Left renal pelvis (tissue), 4 donors: ENCODE measurements at regions not wholly inside any gene's neighbourhood (a gene's known extent, or its start where the extent isn't known, plus 50 kb on each side); places are given as distances from the start of the nearest gene placed in this dataset.

Experiments used
- DNase-seq, 4 donors: peaks; one replicate each; pipeline ENCODE4 v3.0.0-alpha.2; 2013; ENCODE audit warnings: low read depth in 4 of 4, low spot score in 3 of 4

- no peak for DNase-seq
Measured at GRCh38 chr12:58349161-58349560, 407.8 kb downstream of the ATP23 start.

- no peak for DNase-seq
Measured at GRCh38 chr12:58356794-58357193, 415.4 kb downstream of the ATP23 start.

GRCh38 chr12:58357511-58357910, 416.1 kb downstream of the ATP23 start:
- no peak for DNase-seq

DNA sequence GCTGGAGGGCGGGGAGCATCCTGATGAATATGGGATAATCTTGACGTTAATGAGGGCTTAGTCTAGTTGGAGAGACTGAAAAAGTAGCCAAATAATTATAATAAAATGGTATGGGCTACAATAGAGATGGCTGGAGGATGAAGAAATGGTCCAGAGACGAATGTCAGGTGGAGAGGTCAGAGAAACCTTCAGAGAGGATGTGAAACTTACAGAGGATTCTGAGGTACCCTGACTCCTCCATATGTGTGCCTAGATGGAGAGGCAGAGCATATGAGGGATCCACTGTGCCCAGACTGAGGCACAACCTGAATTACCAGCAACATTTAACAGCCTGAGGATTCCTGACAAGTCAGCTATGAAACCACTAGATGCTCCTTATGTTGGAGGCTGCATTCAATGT, 417.0 kb downstream of the ATP23 start:
- DNase-seq = no peak

DNA sequence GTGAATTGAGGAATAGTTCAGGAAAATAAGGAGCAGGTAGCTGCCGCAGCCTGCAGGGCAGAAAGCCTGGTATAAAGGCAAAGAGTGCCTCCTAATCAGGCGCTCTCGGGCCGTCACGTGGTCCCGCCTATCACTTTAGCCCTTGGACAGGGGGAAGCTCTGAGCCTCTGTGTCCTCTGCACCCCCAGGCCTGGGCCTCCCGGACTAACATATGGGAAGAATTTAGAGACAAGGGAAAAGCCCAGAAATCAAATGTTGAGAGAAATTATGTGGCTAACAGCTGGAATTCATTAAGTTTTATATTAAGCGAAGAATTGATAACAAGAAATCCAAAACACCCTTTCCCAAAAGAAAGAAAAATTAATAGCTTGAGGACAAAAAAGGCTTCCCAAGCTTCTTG, 417.7 kb downstream of the ATP23 start:
- peak in 2 of 4 donors; percentile 22 to 24 for DNase-seq

DNA sequence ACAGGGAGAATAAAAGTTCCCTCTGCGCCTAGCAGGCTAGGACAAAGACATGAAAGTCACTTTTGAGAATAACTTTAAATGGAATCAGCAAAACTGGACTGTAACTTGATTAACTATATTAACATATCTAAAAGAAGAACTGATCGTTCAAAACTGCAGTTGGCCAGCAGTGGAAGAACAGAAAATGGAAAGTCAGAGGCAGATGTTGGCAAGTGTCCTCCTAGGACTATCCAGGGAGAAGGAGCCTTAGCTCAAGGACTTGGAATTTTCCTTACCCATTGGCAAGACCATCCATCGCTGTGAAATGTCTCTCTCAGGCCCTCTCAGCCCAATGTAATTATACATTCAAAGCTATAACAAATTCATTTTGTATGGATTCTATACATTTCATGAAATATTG, 419.7 kb downstream of the ATP23 start:
- DNase-seq = no peak

- no peak for DNase-seq
Measured at GRCh38 chr12:58363971-58364370, 422.6 kb downstream of the ATP23 start.

DNA sequence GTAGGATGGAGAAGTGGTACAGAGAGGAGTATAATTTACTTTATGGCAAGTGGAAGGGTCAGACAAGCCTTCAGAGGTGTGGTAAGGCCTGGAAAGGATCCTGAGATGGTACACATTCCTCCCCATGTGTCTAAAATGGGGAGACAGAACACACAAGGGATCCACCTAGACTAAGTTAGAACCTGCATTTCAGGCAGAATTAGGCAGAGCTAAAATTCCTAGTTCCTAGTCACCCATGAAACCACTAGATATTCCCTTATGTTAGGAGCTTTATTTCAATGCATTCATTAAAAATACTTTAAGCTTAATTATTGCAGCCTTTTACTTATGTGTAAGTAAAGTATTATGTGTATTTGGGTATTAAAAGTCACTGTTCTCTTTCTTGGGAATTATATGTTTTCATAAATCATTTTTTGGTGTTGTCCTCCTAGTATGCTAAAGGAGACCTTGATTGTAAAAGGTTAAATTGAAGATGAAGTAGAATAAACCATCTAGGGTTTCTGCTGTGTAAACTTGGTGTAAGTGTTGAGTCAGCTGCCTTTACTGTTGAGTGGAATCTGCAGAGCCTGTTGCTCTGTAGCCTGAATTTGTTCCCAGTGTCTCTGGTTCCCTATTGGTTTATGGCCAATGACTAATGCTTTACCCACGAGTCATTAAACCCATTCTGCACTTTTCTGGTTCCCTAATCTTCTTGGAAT, 423.2 kb downstream of the ATP23 start:
- DNase-seq = no peak

DNA sequence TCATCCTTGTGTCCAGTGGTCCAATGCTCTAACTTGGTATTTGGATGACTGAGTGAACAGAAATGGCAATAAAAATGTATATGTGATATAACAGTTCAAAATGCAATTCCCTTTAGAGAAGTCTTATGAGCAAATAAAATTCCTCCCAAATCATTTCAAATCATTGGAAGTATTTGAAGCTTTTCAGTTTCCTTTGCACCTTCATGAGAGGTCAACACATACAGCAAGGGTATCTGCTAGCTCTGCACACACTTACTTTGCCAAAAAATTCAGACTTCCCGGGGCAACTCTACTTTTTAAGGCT, 423.7 kb downstream of the ATP23 start:
- no peak for DNase-seq

- DNase-seq = no peak
Measured at GRCh38 chr12:58367041-58367440, 425.7 kb downstream of the ATP23 start.

GRCh38 chr12:58368001-58368400, 426.6 kb downstream of the ATP23 start:
- DNase-seq = no peak

DNA sequence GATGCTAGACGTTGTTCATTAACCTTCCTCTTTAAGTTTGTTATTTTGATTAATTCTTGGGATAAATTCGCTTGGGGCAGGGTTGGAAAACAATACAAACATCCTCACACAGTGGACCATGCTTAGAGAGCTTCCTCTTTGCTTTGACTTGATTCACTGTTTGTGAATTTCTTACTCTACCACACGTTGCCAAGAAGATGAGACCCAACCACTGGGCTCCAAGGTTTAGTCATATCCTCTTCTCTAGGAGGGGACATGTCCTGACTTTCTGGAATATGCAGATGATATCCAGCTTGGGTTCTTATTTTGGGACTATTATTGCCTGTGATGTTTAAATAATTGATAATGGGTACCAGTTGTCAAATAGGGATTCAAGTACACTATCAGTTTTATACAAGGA, 428.2 kb downstream of the ATP23 start:
- DNase-seq = no peak

DNA sequence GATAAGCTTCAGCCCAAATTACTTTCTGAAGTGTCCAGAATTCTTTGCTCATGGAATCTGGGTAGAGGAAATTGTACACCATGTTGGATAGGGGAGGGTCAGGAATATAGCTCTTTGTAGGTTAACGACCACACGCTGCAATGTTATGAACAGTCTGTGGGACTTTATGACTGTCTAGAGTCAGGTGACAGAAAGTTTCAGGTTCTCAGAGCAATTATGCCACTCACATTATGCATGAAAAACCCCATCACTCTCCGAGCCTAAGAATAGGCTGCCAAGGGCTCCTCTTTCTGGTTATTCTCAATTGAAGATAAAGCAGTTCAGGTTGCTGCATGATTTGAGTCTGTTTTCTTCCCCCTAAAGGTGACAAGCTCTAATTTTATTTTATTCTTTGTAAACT, 430.9 kb downstream of the ATP23 start:
- DNase-seq = no peak

DNA sequence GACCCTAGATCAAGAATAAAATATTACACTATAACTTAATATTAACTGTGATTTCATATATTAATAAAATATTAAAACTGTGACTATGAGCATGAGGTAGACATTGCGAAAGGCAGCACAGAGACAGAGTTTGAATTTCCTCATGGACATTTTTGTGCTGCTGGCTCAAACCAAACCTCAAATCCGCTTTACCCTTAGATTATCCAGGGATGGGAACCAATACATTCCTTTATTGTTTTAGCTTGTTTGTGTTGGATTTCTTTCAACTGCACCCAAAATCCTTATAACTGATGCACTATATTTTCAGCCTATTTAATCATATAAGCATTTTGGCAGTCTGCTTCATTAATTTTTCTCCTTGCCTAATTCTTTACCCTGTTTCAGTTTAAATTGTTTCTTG, 436.7 kb downstream of the ATP23 start:
- no peak for DNase-seq

- DNase-seq = no peak
Measured at GRCh38 chr12:58381546-58381945, 440.2 kb downstream of the ATP23 start.

- DNase-seq = no peak
Measured at GRCh38 chr12:58384196-58384595, 442.8 kb downstream of the ATP23 start.

- DNase-seq = no peak
Measured at GRCh38 chr12:58386136-58386535, 444.8 kb downstream of the ATP23 start.

- DNase-seq = no peak
Measured at GRCh38 chr12:58387199-58387598, 445.8 kb downstream of the ATP23 start.

DNA sequence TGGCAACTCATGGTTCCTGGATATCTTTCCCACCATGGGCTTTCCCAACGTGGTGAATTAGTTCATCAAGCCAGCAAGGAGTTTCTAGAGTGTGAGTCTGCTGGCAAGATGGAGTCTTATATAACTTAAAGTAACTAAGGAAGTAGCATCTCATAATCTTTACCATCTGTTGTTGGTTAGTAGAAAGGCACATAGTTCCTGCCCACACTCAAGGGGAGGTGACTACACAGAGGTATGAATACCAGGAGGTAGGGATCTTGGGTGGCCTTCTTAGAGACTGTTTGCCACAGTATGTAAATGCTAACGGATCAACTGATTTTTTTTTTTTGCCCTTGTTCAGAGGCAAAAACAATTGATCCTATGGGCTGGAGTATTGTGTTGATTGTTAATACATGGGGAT, 446.9 kb downstream of the ATP23 start:
- DNase-seq = no peak

GRCh38 chr12:58393152-58393551, 451.8 kb downstream of the ATP23 start:
- DNase-seq = no peak

- DNase-seq = no peak
Measured at GRCh38 chr12:58395056-58395455, 453.7 kb downstream of the ATP23 start.

- DNase-seq = no peak
Measured at GRCh38 chr12:58395470-58395869, 454.1 kb downstream of the ATP23 start.

GRCh38 chr12:58396239-58396638, 454.9 kb downstream of the ATP23 start:
- DNase-seq = no peak
